ENCODE measurements at regions not wholly inside any gene's neighbourhood (a gene's known extent, or its start where the extent isn't known, plus 50 kb on each side); places are given as distances from the start of the nearest gene placed in this dataset.

- Histone ChIP-seq H3K23ac (ENCODE audit: insufficient read length, low read depth, low read length) (no peak overlapping the region), H2BK12ac (ENCODE audit: insufficient read length, low read depth, low read length) (no peak overlapping the region), H3K23me2 (ENCODE audit: insufficient read length, low read depth, low read length, poor library complexity, severe bottlenecking) (no peaks in the 10 kb centered on the region), H3K14ac (ENCODE audit: insufficient read depth, low read length) (no peak overlapping the region), H2AFZ (ENCODE audit: low read length) (no peak overlapping the region), H3K18ac (ENCODE audit: insufficient read length, low read depth, low read length) (no peak overlapping the region), H4K8ac (replicated peaks; ENCODE audit: insufficient read length, low read depth, low read length) (no peak overlapping the region), H3K4ac (ENCODE audit: low read depth, low read length) (no peak overlapping the region), H4K20me1 (ENCODE audit: control insufficient read depth, insufficient read depth, insufficient read length) (no peaks in the 10 kb centered on the region), H3K79me1 (ENCODE audit: insufficient read depth, low read depth, low read length, poor library complexity, severe bottlenecking) (no peaks in the 10 kb centered on the region), H3K56ac (ENCODE audit: insufficient read length, low read depth, low read length) (no peak overlapping the region), H3K9ac (ENCODE audit: extremely low read depth, insufficient read length, low read length) (no peak overlapping the region), H2BK20ac (ENCODE audit: low read depth, low read length, poor library complexity, severe bottlenecking) (no peak overlapping the region), H2BK5ac (ENCODE audit: insufficient read length, low read length) (no peak overlapping the region), H3K79me2 (ENCODE audit: insufficient read depth, low read length) (no peaks in the 10 kb centered on the region), H2AK5ac (ENCODE audit: insufficient read length, low read length) (no peak overlapping the region), H4K5ac (ENCODE audit: insufficient read length, low read depth, low read length) (no peak overlapping the region), H3K27me3 (ENCODE audit: insufficient read depth, low read length) (no peaks in the 10 kb centered on the region), H4K91ac (ENCODE audit: insufficient read length, low read depth, low read length) (no peak overlapping the region), H3K9me3 (ENCODE audit: control insufficient read depth, low read depth, low read length) (no peaks in the 10 kb centered on the region), H2BK15ac (ENCODE audit: low read depth, low read length) (no peak overlapping the region), H2BK120ac (ENCODE audit: low read depth, low read length, poor library complexity, severe bottlenecking) (no peak overlapping the region), H3K4me1 (ENCODE audit: insufficient read depth, low read length) (no peaks in the 10 kb centered on the region), H3K27ac (ENCODE audit: insufficient read length, low read depth, low read length) (no peak overlapping the region), H3T11ph (ENCODE audit: low read length) (no peak overlapping the region), H3K4me2 (ENCODE audit: insufficient read depth, insufficient read length, low read length) (no peak overlapping the region)
- no peak overlapping the region for H3K4me3 Mint-ChIP-seq
- H3K4me1 Mint-ChIP-seq = no peaks in the 10 kb centered on the region
- TF ChIP-seq, protein P1, sequence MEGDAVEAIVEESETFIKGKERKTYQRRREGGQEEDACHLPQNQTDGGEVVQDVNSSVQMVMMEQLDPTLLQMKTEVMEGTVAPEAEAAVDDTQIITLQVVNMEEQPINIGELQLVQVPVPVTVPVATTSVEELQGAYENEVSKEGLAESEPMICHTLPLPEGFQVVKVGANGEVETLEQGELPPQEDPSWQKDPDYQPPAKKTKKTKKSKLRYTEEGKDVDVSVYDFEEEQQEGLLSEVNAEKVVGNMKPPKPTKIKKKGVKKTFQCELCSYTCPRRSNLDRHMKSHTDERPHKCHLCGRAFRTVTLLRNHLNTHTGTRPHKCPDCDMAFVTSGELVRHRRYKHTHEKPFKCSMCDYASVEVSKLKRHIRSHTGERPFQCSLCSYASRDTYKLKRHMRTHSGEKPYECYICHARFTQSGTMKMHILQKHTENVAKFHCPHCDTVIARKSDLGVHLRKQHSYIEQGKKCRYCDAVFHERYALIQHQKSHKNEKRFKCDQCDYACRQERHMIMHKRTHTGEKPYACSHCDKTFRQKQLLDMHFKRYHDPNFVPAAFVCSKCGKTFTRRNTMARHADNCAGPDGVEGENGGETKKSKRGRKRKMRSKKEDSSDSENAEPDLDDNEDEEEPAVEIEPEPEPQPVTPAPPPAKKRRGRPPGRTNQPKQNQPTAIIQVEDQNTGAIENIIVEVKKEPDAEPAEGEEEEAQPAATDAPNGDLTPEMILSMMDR (conservative IDR thresholded peaks at IDR 0.05) = no peak
- no peak for DNase-seq
- no peaks in the 10 kb centered on the region; a peak in 1 of 5 replicates for H3K9me3 Mint-ChIP-seq
- H3K36me3 Mint-ChIP-seq (ENCODE audit: insufficient read depth in 1 of 3, low read depth in 3 of 3) = no peaks in the 10 kb centered on the region
- WGBS (ENCODE audit: extremely low coverage, insufficient read length, low lambda C conversion rate) = no CpG with 5 or more reads among the region's 7 CpGs
- H3K27me3 Mint-ChIP-seq (ENCODE audit: low read depth) = peaks cover 2% of the 10 kb centered on the region; the same call in 1 of the 2 replicates
- H3K27ac Mint-ChIP-seq = no peak overlapping the region
Observed at GRCh38 chr3:72123908-72124441, 339.0 kb upstream of the PROK2 start.

Data from H9 (cell line).